ENCODE measurements at regions not wholly inside any gene's neighbourhood (a gene's known extent, or its start where the extent isn't known, plus 50 kb on each side); places are given as distances from the start of the nearest gene placed in this dataset.
A peak's percentile ranks its signal among the peaks of the same experiment; 100 is the strongest.

DNA sequence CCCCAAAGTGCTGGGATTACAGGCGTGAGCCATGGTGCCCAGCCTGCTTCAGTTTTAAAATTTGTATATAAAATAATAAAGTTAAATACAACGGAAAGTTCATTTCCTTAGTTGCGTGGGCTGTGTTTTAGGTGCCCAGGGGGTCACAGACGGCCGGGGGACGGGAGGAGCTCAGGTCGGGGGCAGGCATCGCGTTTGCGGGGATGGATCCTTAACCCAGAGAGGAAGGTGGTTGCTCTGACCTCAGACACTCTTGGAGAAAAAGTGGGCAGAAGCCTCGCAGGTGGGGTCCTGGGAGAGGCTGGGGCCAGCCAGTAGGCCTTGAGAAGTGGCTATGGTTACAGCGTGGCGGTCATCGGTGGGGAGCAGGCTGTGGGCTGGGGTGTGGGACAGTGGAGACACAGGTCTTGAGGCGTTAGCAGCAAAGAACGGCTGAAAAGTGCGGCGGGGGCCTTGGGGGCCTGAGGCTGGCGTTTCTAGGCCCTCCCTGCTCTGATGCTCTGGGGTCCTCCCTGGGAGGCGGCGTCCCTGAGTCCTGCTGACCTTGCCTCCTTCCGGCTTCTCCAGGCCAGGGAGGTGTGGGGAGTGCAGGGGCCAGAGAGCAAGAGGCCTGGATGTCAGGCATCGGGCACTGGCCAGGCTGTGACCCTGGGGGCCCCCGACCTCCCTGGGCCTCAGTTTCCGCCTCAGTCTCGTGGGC, 54.4 kb downstream of the UNCX start:
- DNase-seq = peak; percentile 5
- Histone ChIP-seq H3K4me3 (no peak overlapping the region), H3K27me3 (ENCODE audit: low read depth) (peaks cover 98% of the 10 kb centered on the region), H3K4me1 (peaks cover 14% of the 10 kb centered on the region), H3K36me3 (no peaks in the 10 kb centered on the region), H3K9me3 (replicated peaks) (no peaks in the 10 kb centered on the region), H3K27ac (replicated peaks) (no peak overlapping the region)
- intact Hi-C loops (cut with micrococcal nuclease) = no loop called here
- TF ChIP-seq, protein P1, sequence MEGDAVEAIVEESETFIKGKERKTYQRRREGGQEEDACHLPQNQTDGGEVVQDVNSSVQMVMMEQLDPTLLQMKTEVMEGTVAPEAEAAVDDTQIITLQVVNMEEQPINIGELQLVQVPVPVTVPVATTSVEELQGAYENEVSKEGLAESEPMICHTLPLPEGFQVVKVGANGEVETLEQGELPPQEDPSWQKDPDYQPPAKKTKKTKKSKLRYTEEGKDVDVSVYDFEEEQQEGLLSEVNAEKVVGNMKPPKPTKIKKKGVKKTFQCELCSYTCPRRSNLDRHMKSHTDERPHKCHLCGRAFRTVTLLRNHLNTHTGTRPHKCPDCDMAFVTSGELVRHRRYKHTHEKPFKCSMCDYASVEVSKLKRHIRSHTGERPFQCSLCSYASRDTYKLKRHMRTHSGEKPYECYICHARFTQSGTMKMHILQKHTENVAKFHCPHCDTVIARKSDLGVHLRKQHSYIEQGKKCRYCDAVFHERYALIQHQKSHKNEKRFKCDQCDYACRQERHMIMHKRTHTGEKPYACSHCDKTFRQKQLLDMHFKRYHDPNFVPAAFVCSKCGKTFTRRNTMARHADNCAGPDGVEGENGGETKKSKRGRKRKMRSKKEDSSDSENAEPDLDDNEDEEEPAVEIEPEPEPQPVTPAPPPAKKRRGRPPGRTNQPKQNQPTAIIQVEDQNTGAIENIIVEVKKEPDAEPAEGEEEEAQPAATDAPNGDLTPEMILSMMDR (IDR thresholded peaks at IDR 0.05; ENCODE audit: borderline replicate concordance) = no peak

DNA sequence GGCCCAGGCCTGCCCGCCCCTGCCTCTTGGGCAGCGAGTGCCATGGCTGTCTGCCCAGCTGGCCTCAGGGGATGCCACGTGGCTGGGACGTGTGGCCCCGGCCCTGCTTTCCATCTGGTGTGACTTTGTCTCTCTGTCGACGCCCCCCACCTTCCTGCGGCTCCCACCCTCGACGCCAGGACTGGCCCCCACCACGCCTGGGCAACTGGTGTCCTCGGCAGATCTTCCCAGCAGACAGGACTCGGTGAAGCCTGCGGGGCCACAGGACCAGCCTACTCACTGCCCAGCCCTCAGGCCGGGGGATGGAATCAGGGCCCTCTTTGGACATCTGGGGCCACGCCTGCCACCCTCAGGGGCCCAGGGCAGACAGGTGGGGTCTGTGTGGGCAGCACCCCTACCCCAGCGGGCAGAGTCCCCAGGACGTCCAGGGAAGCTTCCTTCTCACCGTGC, 55.1 kb downstream of the UNCX start:
- Histone ChIP-seq H3K27me3 (ENCODE audit: low read depth) (peaks cover 98% of the 10 kb centered on the region), H3K27ac (replicated peaks) (no peak overlapping the region), H3K36me3 (no peaks in the 10 kb centered on the region), H3K4me3 (no peak overlapping the region), H3K4me1 (peaks cover 14% of the 10 kb centered on the region), H3K9me3 (replicated peaks) (no peaks in the 10 kb centered on the region)
- intact Hi-C loops (cut with micrococcal nuclease) = no loop called here
- TF ChIP-seq, protein P1 (IDR thresholded peaks at IDR 0.05; ENCODE audit: borderline replicate concordance) = no peak
- DNase-seq = no peak

DNA sequence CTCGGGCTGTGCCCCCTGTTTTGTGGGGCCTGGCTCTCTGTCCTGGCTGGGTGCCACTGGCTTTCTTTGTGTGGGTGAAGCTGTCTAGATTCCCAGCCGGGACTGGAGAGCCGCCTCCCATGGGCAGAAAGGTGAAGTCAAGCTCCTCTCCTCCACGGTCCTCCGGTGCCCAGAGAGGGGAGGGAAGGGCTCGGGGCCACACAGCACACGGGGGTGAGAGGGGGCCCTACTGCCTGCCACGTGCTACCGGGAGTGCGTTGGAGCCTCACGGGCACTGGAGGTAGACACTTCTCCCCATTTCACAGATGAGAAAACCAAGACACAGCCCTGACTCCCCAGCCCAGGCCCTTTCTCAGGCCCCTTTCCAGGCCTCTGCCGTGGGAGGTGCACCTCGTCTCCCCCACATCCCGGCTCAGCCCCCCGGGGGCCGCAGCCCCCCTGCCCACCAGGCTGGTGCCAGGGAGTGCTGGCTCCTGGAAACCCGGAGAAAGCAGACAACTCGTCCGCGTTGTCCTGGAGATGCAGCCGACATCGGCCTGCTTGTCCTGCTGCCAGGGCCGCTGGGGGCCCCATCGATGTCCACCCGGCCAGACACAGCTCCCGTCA, 55.8 kb downstream of the UNCX start:
- Histone ChIP-seq H3K27me3 (ENCODE audit: low read depth) (peaks cover 98% of the 10 kb centered on the region), H3K4me1 (peaks cover 14% of the 10 kb centered on the region), H3K36me3 (no peaks in the 10 kb centered on the region), H3K27ac (replicated peaks) (no peak overlapping the region), H3K4me3 (no peak overlapping the region), H3K9me3 (replicated peaks) (no peaks in the 10 kb centered on the region)
- no peak for DNase-seq
- intact Hi-C loops (cut with micrococcal nuclease) = no loop called here
- TF ChIP-seq, protein P1 (IDR thresholded peaks at IDR 0.05; ENCODE audit: borderline replicate concordance) = no peak

DNA sequence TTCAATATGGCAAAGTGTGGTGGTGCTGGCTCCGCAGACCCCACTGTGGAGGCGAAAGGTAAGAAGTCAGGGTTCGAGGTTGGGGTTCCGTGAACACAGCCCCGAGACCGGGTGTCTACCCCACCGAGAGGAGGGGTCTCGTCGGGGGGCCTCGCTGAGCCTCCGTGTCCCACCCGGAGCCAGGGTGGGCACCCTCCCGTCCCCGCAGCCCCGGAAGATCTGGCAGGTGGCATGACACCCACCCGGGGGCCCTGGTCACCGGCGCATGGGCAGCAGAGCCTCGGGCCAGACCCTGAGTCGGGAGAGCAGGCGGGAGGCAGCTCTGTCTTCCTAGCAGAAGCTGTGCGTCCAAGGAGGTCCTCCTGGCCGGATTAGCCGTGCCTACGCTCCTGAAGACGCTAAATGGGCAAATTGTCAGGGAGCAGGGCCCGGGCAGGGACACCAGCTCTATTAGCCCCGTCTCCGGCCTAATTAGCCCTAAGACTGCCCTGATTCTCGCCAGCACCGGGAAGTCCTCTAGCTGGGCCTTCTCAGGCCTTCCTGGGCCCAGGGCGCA, 56.4 kb downstream of the UNCX start:
- H3K27me3 ChIP-seq (ENCODE audit: low read depth) = peaks cover 100% of the 10 kb centered on the region

DNA sequence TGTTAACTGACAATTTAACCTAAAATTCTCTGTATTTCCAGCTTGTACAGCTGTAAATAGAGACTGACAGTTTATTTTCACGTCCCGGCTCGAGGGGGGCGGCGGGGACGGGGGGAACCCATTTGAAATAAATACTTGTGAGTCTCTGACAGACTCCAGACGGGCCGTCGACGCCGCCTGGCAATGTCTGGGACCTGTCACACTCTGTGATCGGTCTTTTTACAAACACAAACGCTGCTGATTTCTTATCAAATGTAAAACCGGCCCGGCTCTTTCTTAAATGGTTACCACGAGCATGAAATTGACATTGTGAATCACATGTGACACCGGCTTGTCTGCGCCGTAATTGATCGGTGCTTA, 57.0 kb downstream of the UNCX start:
- intact Hi-C loops (cut with micrococcal nuclease) = no loop called here
- Histone ChIP-seq H3K27ac (replicated peaks) (no peak overlapping the region), H3K9me3 (replicated peaks) (no peaks in the 10 kb centered on the region), H3K27me3 (ENCODE audit: low read depth) (peaks cover 99% of the 10 kb centered on the region), H3K36me3 (no peaks in the 10 kb centered on the region), H3K4me1 (peaks cover 14% of the 10 kb centered on the region), H3K4me3 (peak overlapping the region; percentile 62)
- DNase-seq = no peak
- TF ChIP-seq, protein P1 (IDR thresholded peaks at IDR 0.05; ENCODE audit: borderline replicate concordance) = no peak

More for the DNA sequence above, 56.4 kb downstream of the UNCX start:
- H3K4me3 ChIP-seq = no peak overlapping the region
- H3K27ac ChIP-seq (replicated peaks) = no peak overlapping the region
- H3K36me3 ChIP-seq = no peaks in the 10 kb centered on the region
- TF ChIP-seq, protein P1 (IDR thresholded peaks at IDR 0.05; ENCODE audit: borderline replicate concordance) = no peak
- H3K4me1 ChIP-seq = peaks cover 14% of the 10 kb centered on the region
- no peak for DNase-seq
- intact Hi-C loops (cut with micrococcal nuclease) = no loop called here
- no peaks in the 10 kb centered on the region for H3K9me3 ChIP-seq (replicated peaks)
